HG02610 (cell line): ENCODE measurements at regions not wholly inside any gene's neighbourhood (a gene's known extent, or its start where the extent isn't known, plus 50 kb on each side); places are given as distances from the start of the nearest gene placed in this dataset.
"Not testable (repeated sequence)": the region's sequence is repeated elsewhere in the genome, so short reads cannot be mapped to it uniquely, and the experiment has no call there.

ENCODE experiments used
- ATAC-seq: cut with Tn5 transposase; IDR thresholded peaks from one replicate; pipeline ENCODE4 v1.9.1; 2021; ENCODE audit warnings: mild to moderate bottlenecking, moderate library complexity; ENCODE audit not compliant: unreplicated experiment

DNA sequence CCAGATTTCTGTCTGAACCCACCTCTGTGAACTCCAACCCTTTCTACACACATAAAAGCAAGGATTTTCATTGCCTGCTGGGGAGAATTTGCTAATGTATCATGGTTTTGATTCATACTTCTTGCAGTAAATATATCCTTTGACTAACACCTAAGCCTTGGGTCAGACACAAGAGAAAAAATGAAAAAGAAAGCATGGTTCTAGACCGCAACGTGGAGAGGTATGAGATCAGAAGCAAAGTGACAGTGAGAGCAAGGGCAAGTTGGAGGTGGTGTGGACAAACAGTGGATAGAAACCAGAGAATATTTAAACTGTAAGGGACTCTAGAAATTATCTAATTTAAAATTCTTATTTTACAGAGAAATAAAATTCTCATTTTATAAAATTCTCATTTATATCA, 212.9 kb upstream of the SEMA6A start:
- ATAC-seq: no peak

DNA sequence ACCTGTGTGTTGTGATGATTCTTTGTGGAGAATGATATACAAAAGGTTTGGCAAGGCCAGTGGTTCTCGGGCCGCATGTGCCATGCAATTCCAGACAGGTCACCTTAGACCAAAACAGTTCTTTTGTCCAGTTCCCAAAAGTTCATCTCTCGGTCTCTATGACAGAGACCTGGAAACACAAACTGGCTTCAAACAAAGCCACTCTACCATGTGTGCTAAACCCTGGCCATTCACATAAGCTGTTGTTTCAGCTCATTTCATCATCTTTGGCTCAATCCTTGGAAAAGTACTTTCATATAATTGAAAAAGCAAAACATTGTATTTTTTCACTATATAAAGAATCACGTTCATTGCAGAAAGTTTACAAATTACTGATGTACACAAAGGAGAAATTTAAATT, 210.5 kb upstream of the SEMA6A start:
- ATAC-seq: no peak

- no peak for ATAC-seq
Measured at GRCh38 chr5:116779846-116780245, 205.2 kb upstream of the SEMA6A start.

GRCh38 chr5:116778651-116779280, 204.1 kb upstream of the SEMA6A start:
- ATAC-seq: no peak

DNA sequence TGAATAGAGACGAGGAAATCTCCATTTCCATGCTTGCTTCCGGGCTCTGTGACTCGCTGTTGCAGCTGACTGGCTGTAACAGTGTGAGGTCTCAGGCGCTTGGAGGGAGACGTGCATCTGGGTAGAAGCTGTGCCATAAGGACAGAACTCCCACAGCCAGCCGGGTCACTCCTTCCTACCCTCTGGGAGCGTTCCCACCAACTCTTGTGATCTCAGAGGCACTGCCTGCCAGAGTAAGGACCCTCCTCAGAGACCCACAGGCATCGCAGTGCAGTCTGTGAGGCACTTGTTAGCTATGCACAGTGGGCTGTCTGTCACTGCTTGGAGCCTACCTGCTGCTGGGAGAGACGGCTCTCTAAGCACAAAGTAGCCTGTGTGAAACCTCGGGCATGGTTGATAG, 203.4 kb upstream of the SEMA6A start:
- ATAC-seq: no peak

DNA sequence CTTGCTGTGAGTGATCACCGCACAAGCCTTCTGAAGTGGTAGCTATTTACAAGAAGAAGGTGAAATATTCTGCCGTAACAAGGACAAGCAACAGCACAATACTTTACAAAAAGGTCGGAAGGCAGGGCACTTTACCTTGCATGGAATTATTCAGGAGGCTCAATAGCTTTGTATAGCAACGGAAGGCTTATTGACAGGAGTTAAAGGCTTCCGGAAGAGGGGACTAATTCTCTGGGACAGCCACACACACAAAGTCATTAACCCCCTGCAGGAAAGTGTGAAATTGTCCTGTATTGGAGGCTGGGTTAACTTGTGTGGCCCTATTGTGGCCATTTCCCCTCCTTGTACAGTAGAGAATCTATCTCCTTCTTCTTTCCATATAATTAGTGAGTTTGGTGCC, 199.3 kb upstream of the SEMA6A start:
- no peak for ATAC-seq

GRCh38 chr5:116772806-116773205, 198.2 kb upstream of the SEMA6A start:
- no peak for ATAC-seq

DNA sequence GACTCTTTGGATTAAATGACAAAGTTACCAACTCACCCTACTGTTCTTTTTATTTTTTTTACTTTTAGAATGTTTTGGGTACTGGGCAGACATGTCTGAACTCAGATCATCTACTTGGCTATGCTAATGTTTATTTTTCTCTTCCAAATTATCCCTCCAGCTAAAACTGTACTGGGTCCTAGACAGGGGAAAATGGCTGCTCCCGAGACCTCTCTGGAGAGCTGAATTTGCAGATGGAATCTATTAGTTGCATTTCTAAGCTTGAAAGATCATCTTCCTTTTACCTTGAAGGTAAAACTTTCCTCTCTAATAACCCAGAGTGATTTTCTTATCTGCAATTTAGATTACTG, 197.5 kb upstream of the SEMA6A start:
- no peak for ATAC-seq

DNA sequence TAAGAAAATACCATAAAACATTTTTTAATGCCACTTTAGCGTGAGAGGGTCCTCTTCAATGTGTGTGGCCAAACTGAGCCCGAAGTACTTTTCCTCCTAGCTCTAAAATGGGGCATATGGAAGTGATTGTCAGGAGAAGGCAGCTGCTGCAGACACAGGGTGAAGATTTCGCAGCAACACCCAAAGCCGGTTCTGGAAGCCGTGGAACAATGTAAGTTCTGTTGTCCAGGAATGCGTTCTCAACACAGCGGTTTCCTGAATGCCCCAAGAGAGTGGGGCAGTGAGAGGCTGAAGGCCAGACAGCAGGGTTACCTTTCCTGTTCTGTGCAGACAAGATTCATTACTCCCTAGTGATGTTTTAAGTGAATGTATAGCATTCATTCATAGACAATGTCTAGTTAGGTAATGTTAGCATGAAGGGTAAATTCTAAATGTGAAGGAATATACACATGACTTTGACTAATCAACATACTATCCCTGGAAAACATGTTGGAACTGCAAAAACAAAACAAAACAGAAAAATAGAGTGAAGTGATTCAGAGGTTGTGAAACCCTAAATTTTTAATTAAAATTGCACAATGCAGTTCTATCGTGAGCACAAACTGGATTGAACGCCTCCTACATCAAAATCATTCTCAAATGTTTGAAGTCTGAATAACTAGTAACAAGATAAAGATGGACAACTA, 197.0 kb upstream of the SEMA6A start:
- ATAC-seq: no peak

GRCh38 chr5:116769953-116770352, 195.3 kb upstream of the SEMA6A start:
- ATAC-seq: not testable (repeated sequence)

GRCh38 chr5:116769470-116769869, 194.8 kb upstream of the SEMA6A start:
- ATAC-seq: no peak

DNA sequence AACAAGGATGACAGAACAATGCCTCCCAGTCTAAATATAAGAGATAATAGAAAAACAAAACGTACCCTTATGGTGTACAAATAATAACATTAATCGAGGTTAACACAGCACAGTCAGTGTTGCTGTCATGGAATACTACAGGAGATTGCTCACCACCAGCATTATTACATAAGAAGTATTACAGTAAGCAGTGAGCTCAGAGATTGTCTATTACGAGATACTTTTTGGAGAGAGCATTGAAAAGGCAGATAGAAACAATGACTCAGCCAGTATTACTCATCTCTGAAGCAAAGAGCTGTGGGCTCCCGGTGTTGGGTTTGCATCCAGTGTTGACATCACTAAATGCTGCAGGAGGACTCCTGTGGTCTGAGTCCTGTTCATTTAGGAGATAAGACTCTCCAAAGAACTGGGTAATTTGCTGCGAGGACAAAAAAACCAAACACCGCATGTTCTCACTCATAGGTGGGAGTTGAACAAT, 191.9 kb upstream of the SEMA6A start:
- peak; percentile 58 for ATAC-seq

GRCh38 chr5:116765441-116765840, 190.8 kb upstream of the SEMA6A start:
- no peak for ATAC-seq

GRCh38 chr5:116764941-116765340, 190.3 kb upstream of the SEMA6A start:
- no peak for ATAC-seq

GRCh38 chr5:116763987-116764866, 189.6 kb upstream of the SEMA6A start:
- ATAC-seq: peak; percentile 82

DNA sequence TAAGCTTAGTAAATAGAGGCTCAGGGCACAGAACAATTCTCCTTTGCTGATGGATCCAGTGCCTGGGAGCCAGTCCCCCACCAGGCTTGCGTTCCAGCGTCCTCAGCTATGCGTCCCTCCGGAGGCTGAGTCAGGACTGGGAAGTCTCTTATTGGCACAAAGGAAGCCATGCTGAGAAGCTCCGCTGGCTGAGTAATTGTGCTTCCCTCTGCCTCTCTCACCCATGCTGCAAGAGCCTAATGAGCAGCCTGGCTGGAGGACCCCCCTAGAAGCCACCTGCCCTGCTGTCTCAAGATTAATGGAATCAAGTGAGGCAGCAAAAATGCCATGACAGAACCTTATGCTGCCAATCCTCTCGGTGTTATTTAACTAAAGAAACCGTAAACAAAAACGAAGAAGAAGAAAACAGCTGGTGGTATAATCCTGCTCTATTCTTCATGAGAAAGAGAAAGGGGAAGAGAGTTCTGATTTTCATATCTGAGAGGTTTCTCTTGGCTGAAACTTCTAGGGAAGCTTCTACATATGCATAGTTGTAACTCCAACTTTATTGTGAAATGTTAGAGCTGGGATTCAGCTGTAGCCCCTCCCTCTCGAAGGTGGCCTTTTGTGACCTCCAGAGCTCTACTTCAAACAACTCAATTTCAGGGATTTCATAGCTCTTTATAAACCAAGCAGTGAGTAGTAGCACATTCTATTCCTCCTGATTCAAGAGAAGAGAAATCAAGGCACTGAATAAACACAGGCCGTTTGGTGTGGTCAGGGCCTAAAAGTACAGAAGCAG, 185.4 kb upstream of the SEMA6A start:
- ATAC-seq: no peak

- no peak for ATAC-seq
Measured at GRCh38 chr5:116757326-116757725, 182.7 kb upstream of the SEMA6A start.

- ATAC-seq: no peak
Measured at GRCh38 chr5:116756531-116756930, 181.9 kb upstream of the SEMA6A start.

GRCh38 chr5:116754556-116754955, 179.9 kb upstream of the SEMA6A start:
- no peak for ATAC-seq

DNA sequence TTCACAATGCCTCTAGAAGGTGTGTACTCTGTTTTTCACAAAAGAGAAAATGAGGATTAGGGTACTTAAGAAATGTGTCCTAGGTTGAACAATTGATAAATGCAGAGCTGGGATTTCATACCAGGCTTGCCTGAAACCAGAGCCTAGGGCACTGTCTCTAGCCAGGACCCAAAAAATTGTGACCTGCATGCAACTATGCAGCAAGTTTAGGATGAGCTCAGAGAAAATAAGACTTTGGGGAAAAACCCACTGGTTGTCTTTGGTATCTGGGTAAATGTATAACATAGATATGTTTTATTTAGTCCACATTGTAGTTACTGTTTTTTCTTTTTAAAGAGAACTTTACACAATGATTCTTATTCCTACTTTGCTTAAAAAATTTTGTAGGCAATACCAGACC, 177.1 kb upstream of the SEMA6A start:
- ATAC-seq: no peak
